OCI-LY1 (cell line): ENCODE measurements at regions not wholly inside any gene's neighbourhood (a gene's known extent, or its start where the extent isn't known, plus 50 kb on each side); places are given as distances from the start of the nearest gene placed in this dataset.

ENCODE experiments used
- EZH2 ChIP-seq: fragments of 200-600 bp; sonication (generic), shearing (Covaris generic); IDR thresholded peaks from 2 replicates; pipeline ENCODE4 v1.8.0; 2017; ENCODE audit warnings: borderline replicate concordance, mixed run types, mild to moderate bottlenecking, antibody characterized with exemption, low read length, moderate library complexity, mixed read lengths
- TF ChIP-seq, protein P1 (sequence below): fragments of 200-600 bp; sonication (generic), shearing (Covaris generic); IDR thresholded peaks from 2 replicates; pipeline ENCODE4 v1.5.1; 2017; ENCODE audit warnings: mild to moderate bottlenecking, antibody characterized with exemption, low read length, moderate library complexity, mixed read lengths

DNA sequence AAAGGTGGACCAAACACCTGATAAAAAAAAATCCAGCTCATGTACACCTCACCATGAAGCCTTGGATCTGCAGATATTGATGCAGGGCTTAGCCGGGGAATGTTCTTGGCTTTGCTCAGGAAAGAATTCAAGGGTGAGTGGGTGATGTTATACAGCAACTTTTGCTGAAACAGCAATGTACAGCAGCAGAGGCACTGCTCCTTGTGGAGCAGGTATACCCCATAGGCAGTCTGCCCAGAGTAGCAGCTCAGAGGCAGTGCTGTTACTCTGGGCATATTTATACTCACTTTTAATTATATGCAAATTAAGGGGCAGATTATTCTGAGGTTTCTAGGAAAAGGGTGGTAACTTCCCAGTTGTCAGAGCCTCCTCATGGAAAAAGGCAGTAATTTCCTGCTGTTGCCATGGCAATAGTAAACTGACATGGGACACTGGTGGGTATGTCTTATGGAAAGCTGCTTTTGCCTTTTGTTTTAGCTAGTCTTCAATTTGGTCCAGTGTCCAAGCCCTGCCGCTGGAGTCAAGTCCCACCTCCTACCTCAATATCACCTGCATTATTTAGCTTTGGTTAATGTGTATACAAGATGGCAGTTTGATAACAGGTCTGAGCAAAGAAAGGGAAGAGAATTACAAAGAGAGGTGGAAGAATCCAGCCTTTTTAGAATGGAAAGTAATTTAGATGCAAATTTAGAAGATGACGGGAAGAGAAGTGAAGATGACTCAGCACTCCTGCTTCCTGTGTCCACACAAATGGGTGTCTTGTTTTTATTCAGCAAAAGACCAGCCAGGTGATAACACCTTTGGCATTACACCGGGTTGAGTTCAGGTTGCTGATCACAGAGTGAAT, 110.1 kb upstream of the JAG1 start:
- TF ChIP-seq, protein P1, sequence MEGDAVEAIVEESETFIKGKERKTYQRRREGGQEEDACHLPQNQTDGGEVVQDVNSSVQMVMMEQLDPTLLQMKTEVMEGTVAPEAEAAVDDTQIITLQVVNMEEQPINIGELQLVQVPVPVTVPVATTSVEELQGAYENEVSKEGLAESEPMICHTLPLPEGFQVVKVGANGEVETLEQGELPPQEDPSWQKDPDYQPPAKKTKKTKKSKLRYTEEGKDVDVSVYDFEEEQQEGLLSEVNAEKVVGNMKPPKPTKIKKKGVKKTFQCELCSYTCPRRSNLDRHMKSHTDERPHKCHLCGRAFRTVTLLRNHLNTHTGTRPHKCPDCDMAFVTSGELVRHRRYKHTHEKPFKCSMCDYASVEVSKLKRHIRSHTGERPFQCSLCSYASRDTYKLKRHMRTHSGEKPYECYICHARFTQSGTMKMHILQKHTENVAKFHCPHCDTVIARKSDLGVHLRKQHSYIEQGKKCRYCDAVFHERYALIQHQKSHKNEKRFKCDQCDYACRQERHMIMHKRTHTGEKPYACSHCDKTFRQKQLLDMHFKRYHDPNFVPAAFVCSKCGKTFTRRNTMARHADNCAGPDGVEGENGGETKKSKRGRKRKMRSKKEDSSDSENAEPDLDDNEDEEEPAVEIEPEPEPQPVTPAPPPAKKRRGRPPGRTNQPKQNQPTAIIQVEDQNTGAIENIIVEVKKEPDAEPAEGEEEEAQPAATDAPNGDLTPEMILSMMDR: no peak
- TF ChIP-seq EZH2: no peak
